ENCODE measurements at regions not wholly inside any gene's neighbourhood (a gene's known extent, or its start where the extent isn't known, plus 50 kb on each side); places are given as distances from the start of the nearest gene placed in this dataset.
"Not testable (repeated sequence)": the region's sequence is repeated elsewhere in the genome, so short reads cannot be mapped to it uniquely, and the experiment has no call there.

DNA sequence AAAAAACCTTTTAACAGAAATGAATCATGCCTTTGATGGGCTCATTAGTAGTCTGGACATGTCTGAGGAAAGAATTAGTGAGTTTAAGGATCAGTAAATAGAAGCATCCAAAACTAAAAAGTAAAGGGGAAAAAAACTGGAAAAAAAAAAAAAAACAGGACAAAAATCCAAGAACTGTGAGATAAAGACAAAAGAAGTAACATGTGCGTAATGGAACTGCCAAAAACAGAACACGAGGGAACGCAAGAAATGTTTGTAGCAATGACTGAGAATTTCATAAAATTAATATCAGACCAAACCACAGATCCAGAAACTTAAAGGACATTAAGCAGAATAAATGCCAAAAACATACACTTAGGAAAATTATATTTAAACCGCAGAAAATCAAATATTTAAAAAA, 77.4 kb downstream of the MS4A13 start:
- Histone ChIP-seq H3K4me3 (no peak overlapping the region), H3K36me3 (no peaks in the 10 kb centered on the region), H3K4me1 (no peaks in the 10 kb centered on the region), H3K9me3 (replicated peaks in 1 of 11) (peaks cover 10 to 26% (median 19%) of the 10 kb centered on the region in 11 experiments), H3K9ac (no peak overlapping the region), H3K27me3 (no peaks in the 10 kb centered on the region), H4K20me1 (no peaks in the 10 kb centered on the region), H3K4me2 (no peak overlapping the region), H3K27ac (no peak overlapping the region)
- TF ChIP-seq Cebpa-rat (IDR thresholded peaks at IDR 0.05): no peak

DNA sequence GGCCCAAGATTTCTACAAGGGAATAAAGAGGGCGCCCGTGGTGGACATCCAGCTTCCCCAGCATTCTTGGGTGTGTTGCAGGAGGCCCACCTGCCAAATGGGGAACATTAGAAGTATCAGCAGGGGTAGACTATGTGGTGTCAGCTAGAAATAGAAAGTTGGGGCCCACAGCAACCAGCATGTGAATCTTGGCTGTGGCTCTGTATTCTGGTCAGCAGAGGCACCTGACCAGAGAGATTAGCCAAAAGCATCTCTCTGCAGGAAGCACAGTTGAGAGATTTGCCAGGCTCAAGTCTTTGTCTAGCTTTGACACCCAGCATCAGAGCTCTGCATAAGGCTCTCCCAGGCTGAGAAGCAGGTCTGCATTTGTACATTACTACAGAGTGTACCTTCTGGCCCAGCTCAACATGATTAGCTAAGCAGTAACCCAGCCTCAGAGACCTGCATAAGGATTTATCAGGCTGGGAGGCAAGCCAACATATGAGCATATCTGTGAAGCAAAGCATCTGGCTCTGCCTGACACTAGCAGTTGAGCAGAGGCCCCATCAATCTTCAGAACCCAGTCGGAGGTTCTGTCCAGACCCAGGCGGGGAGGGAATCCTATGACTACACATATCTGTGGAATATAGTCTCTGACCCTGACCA, 79.9 kb downstream of the MS4A13 start:
- no peak overlapping the region for H3K4me3 ChIP-seq
- H3K27me3 ChIP-seq: no peaks in the 10 kb centered on the region
- H3K9ac ChIP-seq: no peak overlapping the region
- H3K27ac ChIP-seq: no peak overlapping the region
- no peak for TF ChIP-seq Cebpa-rat (IDR thresholded peaks at IDR 0.05)
- no peak overlapping the region for H3K4me2 ChIP-seq
- H3K9me3 ChIP-seq (replicated peaks in 1 of 11): peaks cover 13 to 27% (median 22%) of the 10 kb centered on the region in 11 experiments
- H4K20me1 ChIP-seq: no peaks in the 10 kb centered on the region
- H3K4me1 ChIP-seq: no peaks in the 10 kb centered on the region
- no peaks in the 10 kb centered on the region for H3K36me3 ChIP-seq

DNA sequence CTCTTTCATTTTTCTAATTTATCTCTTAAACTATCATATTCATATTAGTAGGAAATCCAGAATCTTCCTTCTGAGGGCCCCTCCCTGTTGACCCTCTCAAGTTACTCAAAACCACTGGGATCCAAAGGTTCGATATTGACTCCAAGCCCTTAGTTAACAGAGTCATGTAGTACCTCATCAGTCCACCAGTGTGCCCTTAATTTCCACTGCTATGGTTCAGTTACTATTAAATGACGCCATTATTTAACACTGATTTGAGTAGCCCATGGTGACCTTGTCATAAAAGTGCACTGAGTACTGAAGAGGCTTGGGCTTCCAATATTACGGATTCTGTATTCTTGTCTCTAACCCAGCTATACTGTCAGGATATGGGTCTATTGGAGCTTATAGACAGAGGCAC, 91.9 kb upstream of the MS4A8 start:
- Histone ChIP-seq H3K9ac (no peak overlapping the region), H3K4me2 (no peak overlapping the region), H3K27ac (no peak overlapping the region), H3K36me3 (no peaks in the 10 kb centered on the region), H3K9me3 (replicated peaks in 1 of 11) (no peaks in the 10 kb centered on the region), H3K27me3 (no peaks in the 10 kb centered on the region), H3K4me1 (peaks cover 0 to 5% (median 0%) of the 10 kb centered on the region in 10 experiments; a peak in 1 of 20 replicates), H4K20me1 (no peaks in the 10 kb centered on the region), H3K4me3 (no peak overlapping the region)
- no peak for TF ChIP-seq Cebpa-rat (IDR thresholded peaks at IDR 0.05)

DNA sequence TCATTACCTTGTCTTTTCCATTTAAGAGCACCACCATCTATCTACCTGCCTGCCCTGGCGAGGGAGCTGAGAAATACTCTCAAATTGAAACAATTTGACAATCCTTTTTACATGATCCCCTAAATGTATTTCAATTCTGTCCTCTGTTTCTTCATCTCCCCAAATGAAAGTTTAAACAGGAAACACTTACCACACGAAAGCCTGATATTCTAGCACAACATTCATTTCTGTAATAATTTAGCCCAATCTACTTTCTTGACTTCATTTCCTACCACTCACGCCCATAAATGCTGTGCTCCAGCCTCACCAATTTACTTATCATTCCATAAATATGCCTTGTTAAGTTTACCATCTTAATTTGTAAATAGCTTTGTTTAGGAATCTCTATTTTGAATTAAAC, 89.8 kb upstream of the MS4A8 start:
- no peaks in the 10 kb centered on the region for H4K20me1 ChIP-seq
- H3K4me1 ChIP-seq: peaks cover 0 to 5% (median 0%) of the 10 kb centered on the region in 10 experiments; a peak in 1 of 20 replicates
- peaks cover 0 to 5% (median 0%) of the 10 kb centered on the region in 11 experiments; a peak in 1 of 22 replicates for H3K9me3 ChIP-seq (replicated peaks in 1 of 11)
- no peak for TF ChIP-seq Cebpa-rat (IDR thresholded peaks at IDR 0.05)
- H3K27me3 ChIP-seq: no peaks in the 10 kb centered on the region
- no peak overlapping the region for H3K9ac ChIP-seq
- no peak overlapping the region for H3K27ac ChIP-seq
- H3K4me3 ChIP-seq: no peak overlapping the region
- H3K4me2 ChIP-seq: peak overlapping the region in 2 of 11 experiments; percentile 13 to 17; a peak in 1 of 22 replicates
- H3K36me3 ChIP-seq: no peaks in the 10 kb centered on the region

DNA sequence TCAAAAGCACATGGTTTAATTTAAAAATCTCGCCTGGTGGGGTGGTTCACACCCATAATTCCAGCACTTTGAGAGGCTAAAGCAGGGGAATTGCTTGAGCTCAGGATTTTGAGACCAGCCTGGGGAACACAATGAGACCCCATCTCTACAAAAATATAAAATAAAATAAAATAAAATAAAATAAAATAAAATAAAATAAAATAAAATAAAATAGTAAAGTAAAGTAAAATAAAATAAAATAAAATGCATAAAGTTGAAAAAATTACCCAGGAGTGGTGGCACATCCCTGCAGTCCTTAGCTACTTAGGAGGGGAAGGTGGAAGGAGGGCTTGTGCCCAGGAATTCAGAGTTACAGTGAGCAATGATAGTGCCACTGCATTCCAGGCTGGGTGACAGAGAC, 88.7 kb upstream of the MS4A8 start:
- Histone ChIP-seq H3K27me3 (no peaks in the 10 kb centered on the region), H3K36me3 (no peaks in the 10 kb centered on the region), H3K27ac (no peak overlapping the region), H4K20me1 (no peaks in the 10 kb centered on the region), H3K4me3 (no peak overlapping the region), H3K4me2 (no peak overlapping the region), H3K9me3 (replicated peaks in 1 of 11) (peaks cover 3 to 11% (median 6%) of the 10 kb centered on the region in 11 experiments; a peak in 19 of 22 replicates), H3K9ac (no peak overlapping the region), H3K4me1 (peaks cover 0 to 5% (median 0%) of the 10 kb centered on the region in 10 experiments; a peak in 1 of 20 replicates)
- no peak for TF ChIP-seq Cebpa-rat (IDR thresholded peaks at IDR 0.05)

DNA sequence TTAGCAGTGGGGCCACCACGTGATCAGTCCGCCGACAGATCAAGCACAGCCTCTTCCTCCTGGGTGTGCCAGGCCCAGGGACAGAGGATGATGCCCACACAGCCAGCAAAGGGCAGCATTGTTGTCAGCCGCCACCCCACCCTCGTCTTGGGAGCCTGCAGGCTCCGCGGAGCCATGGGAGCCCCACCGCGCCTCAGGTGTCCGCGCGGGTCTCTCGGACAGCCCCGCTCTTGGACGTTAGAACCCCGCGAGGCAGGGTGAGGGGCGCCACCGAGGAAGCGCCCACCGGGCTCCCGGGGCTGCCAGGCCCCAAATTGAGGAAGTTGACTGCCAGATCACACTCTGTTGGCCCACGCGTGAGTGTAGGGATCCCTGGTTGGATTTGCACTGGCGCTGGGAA, 83.9 kb upstream of the MS4A8 start:
- no peak for TF ChIP-seq Cebpa-rat (IDR thresholded peaks at IDR 0.05)
- H4K20me1 ChIP-seq: no peaks in the 10 kb centered on the region

DNA sequence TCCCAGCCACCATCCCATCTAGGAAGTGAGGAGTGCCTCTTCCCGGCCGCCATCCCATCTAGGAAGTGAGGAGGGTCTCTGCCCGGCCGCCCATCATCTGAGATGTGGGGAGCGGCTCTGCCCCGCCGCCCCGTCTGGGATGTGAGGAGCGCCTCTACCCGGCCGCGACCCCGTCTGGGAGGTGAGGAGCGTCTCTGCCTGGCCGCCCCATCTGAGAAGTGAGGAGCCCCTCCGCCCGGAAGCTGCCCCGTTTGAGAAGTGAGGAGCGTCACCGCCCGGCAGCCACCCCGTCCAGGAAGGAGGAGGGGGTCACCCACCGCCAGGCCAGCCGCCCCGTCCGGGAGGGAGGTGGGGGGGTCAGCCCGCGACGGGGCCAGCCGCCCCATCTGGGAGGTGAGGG, 77.5 kb upstream of the MS4A8 start:
- H3K4me2 ChIP-seq, H3K4me3 ChIP-seq, H3K27me3 ChIP-seq, H4K20me1 ChIP-seq, H3K4me1 ChIP-seq, H3K27ac ChIP-seq, H3K9ac ChIP-seq, H3K36me3 ChIP-seq: not testable (repeated sequence)
- peaks cover 21 to 56% (median 39%) of the 10 kb centered on the region in 11 experiments for H3K9me3 ChIP-seq (replicated peaks in 1 of 11)

More for the DNA sequence above, 83.9 kb upstream of the MS4A8 start:
- no peak overlapping the region for H3K9ac ChIP-seq
- H3K27me3 ChIP-seq: no peaks in the 10 kb centered on the region
- H3K27ac ChIP-seq: no peak overlapping the region
- H3K9me3 ChIP-seq (replicated peaks in 1 of 11): peaks cover 6 to 15% (median 10%) of the 10 kb centered on the region in 11 experiments; a peak in 19 of 22 replicates
- no peak overlapping the region for H3K4me3 ChIP-seq
- H3K4me1 ChIP-seq: peaks cover 0 to 6% (median 4%) of the 10 kb centered on the region in 10 experiments; a peak in 8 of 20 replicates
- no peaks in the 10 kb centered on the region for H3K36me3 ChIP-seq
- H3K4me2 ChIP-seq: no peak overlapping the region

DNA sequence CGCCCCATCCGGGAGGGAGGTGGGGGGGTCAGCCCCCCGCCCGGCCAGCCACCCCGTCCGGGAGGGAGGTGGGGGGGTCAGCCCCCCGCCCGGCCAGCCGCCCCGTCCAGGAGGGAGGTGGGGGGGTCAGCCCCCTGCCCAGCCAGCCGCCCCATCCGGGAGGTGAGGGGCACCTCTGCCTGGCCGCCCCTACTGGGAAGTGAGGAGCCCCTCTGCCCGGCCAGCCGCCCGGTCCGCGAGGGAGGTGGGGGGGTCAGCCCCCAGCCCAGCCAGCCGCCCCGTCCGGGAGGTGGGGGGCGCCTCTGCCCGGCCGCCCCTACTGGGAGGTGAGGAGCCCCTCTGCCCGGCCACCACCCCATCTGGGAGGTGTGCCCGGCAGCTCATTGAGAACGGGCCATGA, 76.6 kb upstream of the MS4A8 start:
- H3K27ac ChIP-seq, H3K4me2 ChIP-seq, H3K9ac ChIP-seq, H4K20me1 ChIP-seq, H3K4me3 ChIP-seq, H3K4me1 ChIP-seq, H3K27me3 ChIP-seq, H3K36me3 ChIP-seq: not testable (repeated sequence)
- H3K9me3 ChIP-seq (replicated peaks in 1 of 11): peaks cover 21 to 56% (median 37%) of the 10 kb centered on the region in 11 experiments

DNA sequence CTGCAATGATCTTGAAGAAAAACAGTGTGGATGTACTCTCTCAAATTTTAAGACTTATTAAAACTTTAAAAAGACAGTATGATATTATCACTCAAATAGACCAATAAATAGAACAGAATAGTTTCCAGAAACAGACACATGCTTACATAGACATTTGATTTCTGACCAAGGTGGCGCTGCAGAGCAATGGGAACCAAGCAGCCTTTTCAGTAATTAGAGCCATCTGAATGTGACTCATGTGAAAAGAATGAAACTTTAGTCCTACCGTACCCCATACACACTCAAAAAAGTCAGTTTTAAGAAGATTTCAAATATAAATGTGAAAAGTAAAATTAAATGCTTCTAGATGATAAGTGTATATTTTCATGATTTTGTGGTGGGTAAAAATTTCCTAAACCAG, 74.2 kb upstream of the MS4A8 start:
- Histone ChIP-seq H3K27ac (no peak overlapping the region), H3K9ac (no peak overlapping the region), H3K4me3 (no peak overlapping the region), H4K20me1 (no peaks in the 10 kb centered on the region), H3K4me2 (no peak overlapping the region), H3K4me1 (peaks cover 0 to 7% (median 4%) of the 10 kb centered on the region in 10 experiments; a peak in 10 of 20 replicates), H3K36me3 (no peaks in the 10 kb centered on the region), H3K9me3 (replicated peaks in 1 of 11) (peaks cover 21 to 55% (median 37%) of the 10 kb centered on the region in 11 experiments), H3K27me3 (no peaks in the 10 kb centered on the region)
- TF ChIP-seq Cebpa-rat (IDR thresholded peaks at IDR 0.05): no peak

DNA sequence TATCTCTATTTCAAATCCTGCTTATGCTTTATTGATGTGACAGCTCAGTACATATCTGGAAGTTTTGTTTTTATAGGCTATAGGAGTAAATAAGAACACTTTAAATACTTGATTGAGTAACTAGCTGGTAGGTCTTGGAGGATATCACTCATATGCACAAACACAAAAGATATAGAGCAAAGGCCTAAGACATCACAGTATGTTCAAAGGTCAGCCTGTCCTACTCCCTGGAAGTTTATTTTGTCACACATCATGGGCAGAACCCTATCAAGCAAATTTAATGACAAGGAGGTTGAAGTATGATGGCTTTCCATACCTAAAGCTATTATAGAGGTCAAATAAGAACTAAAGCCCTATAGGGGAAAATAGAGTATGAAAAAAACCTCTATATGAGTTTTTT, 70.0 kb upstream of the MS4A8 start:
- Histone ChIP-seq H3K9ac (no peak overlapping the region), H3K27ac (no peak overlapping the region), H3K27me3 (0 out of 22 replicates have a peak, but pooled peaks cover 0 to 3% (median 0%) of the 10 kb centered on the region in 11 experiments), H3K4me1 (peaks cover 29 to 47% (median 44%) of the 10 kb centered on the region in 10 experiments), H3K9me3 (replicated peaks in 1 of 11) (peaks cover 6 to 21% (median 16%) of the 10 kb centered on the region in 11 experiments), H3K4me2 (peak overlapping the region in 1 of 11 experiments; percentile 16; a peak in 1 of 22 replicates), H3K4me3 (no peak overlapping the region), H3K36me3 (no peaks in the 10 kb centered on the region), H4K20me1 (no peaks in the 10 kb centered on the region)
- no peak for TF ChIP-seq Cebpa-rat (IDR thresholded peaks at IDR 0.05)

All from BLaER1 treated with 17β-estradiol and CSF1 and Interleukin-3, amounts not matched to agents 10 nM and 100 nM (cell line).